Stimulated activated CD4-positive, alpha-beta T cell treated with anti-CD3 and anti-CD28 coated beads, TNF-alpha, amount 100 ng/mL, for 4 hours (primary cell): ENCODE measurements at regions not wholly inside any gene's neighbourhood (a gene's known extent, or its start where the extent isn't known, plus 50 kb on each side); places are given as distances from the start of the nearest gene placed in this dataset.

ENCODE experiments used
- DNase-seq, 3 experiments: peaks; one replicate each; pipeline ENCODE4 v3.0.0-alpha.2; 2020; ENCODE audit warnings: low read depth in 3 of 3

- DNase-seq, result no peak
Observed at GRCh38 chr21:29441651-29442050, 142.9 kb downstream of the BACH1 start.

GRCh38 chr21:29443411-29444010 lies 144.8 kb downstream of the BACH1 start:
- no peak for DNase-seq

DNA sequence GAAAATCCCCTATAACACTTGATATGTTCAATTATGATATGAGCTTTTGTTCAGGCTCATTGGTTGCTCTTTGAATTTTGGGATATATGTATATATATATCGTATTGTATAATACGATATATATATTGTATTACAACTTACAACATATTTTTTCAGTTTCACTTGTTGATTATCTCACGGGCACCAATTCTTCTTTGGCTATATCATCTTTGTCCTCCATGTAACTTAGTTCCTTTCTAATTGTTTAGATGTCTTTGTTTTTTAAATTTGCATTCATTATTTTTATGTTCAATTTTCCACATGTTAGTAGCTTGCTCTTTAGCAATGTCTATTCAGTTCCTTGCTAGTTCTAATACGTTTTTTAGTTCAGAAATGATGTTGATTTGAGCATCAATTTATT lies 150.0 kb downstream of the BACH1 start:
- DNase-seq, result no peak

DNA sequence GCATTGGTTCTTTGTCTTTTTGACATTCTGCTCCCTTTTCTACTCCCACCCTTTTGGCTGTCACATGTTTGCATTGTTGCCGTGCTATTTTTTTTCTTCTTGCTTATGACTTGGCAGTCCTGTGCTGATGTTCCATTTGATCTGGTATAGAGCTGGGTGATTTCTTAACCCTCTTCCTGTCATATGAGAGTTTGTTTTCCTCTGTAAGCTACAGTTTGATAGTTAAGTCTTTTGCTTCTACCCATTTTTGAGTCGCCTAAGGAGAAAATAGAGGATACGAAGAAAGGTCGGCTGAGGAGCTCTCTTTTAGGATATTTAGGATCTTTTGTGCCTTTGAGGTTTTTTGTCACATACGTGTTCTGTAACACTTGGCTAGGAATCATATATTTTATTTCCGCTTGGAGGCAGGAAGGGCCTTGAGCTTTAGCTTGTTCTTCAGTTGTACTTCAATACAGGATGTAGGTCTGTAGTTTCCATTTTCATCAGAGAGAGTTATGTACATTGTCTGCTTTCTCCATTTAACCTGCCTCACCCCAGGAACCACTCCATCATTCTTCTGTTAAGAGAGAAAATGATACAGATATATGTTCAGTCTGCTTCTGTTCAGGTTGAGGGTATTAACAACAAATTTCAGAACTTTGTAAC lies 150.7 kb downstream of the BACH1 start:
- DNase-seq, result no peak

DNA sequence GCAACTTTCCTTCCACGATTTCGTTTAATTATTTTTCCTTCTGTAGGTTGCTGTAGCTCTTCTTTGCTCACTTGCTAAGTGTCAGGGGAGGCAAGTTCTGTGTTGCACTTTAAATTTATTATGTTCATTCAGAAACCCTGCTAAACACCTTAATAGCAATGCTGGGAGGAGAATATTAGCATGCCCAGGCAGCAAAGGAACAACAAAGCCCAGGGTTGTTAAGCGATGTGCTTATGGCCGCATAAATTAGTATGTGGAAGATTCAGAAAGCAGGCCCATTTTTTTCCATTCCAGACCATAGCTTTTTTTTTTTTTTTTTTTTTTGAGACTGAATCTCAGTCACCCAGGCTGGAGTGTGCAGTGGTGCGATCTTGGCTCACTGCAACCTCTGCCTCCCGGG lies 151.3 kb downstream of the BACH1 start:
- DNase-seq, result no peak

GRCh38 chr21:29453511-29453910 lies 154.8 kb downstream of the BACH1 start:
- no peak for DNase-seq

DNA sequence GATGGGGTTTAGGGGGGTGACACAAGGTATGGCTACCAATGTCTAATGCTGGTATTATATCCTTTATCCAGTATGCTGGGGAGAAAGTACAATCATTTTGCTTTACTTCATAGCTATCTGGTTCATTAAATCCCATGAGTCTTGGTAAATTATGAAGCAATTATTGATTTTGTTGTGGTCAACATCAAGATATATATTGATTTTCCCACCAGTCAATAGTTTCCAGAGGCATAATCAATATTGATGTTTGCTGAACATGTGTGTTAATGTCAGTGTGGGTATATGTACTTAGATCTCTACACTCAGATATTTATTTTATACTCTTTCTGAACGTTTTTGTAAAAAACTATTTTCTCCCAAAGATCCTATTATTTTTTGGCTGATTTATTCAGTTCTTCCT lies 155.5 kb downstream of the BACH1 start:
- no peak for DNase-seq

DNA sequence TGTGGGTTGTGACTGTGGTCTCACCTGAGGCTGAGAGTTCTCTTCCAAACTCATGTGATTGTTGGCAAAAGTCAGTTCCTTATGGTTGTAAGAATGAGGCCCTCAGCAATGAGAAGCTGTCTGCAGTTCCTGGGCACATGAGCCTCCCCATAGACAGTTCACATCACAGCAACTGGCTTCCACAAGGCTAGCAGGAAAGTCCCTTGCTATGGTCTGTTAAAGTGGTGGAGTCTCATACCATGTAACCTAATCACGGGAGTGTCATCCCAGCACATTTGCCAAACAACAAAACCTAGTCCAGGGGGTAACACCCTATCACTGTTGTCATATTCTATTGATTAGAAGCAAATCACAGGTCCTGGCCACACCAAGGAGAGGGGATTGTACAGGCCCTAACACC lies 163.8 kb downstream of the BACH1 start:
- no peak for DNase-seq

GRCh38 chr21:29465546-29465945 lies 166.8 kb downstream of the BACH1 start:
- DNase-seq, result no peak

- DNase-seq, result no peak
Observed at GRCh38 chr21:29466532-29466931, 167.8 kb downstream of the BACH1 start.

GRCh38 chr21:29470397-29470796 lies 171.7 kb downstream of the BACH1 start:
- DNase-seq, result no peak

- no peak for DNase-seq
Observed at GRCh38 chr21:29473808-29474207, 175.1 kb downstream of the BACH1 start.

GRCh38 chr21:29475329-29475728 lies 176.6 kb downstream of the BACH1 start:
- DNase-seq, result no peak

DNA sequence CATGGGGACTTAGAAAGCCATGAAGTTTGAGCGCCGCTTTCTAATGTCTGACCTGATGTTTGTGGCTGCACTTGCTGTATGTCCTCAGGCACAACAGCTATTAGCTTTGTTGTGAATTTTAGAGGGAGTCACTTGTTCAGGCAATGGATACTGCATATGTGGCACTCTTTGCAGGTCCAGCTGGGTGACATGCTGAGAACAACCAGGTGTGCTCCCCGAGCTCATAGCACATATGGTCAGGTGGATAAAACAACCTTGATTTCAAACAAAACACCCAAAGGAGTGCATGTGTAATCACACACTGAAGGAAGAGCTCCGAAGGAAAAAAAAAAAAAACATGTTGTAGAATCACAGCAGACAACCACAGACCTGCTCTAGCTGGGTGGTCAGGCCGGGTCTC lies 178.6 kb downstream of the BACH1 start:
- no peak for DNase-seq

GRCh38 chr21:29477941-29478340 lies 179.2 kb downstream of the BACH1 start:
- no peak for DNase-seq

- no peak for DNase-seq
Observed at GRCh38 chr21:29481081-29481480, 182.4 kb downstream of the BACH1 start.

DNA sequence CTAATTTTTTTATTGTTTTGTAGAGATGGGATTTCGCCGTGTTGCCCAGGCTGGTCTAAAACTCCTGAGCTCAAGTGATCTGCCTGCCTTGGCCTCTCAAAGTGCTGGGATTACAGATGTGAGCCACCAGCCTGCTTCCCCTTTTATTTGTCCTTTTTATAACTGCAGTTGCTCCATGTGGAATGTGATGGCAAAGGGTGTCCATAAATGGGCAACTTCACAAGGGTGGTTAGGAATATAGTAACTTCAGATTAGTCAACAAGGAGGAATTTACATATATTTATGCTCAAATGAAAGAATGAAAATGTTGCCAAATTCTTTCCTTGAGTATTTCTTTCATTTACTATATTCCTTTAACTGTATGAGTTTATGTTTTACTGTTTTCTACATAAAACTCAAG lies 182.9 kb downstream of the BACH1 start:
- no peak for DNase-seq

- DNase-seq, result no peak
Observed at GRCh38 chr21:29486306-29486807, 187.6 kb downstream of the BACH1 start.
